GM12878 (cell line): ENCODE measurements at regions not wholly inside any gene's neighbourhood (a gene's known extent, or its start where the extent isn't known, plus 50 kb on each side); places are given as distances from the start of the nearest gene placed in this dataset.

Experiments
- ATAC-seq: fragments of 200-7000 bp; cut with Tn5 transposase; 3 replicates; pipeline ENCODE4 v1.9.1; 2020; ENCODE audit warnings: mild to moderate bottlenecking, moderate library complexity
- BruUV-seq: library from RNA; stranded (reverse); fragments of 400-500 nt; replicated peaks from 2 replicates; lab custom pipeline; 2021; lab: Mats Ljungman, UMichigan
- CTCF ChIA-PET: fragments of 300-600 bp; sonication (Branson Sonifier 250); formaldehyde crosslinking; extraction: SDS; loops from one replicate; lab custom pipeline; 2021; ENCODE audit warnings: inconsistent platforms; lab: Yijun Ruan, JAX
- POLR2A ChIA-PET: fragments of 350-600 bp; formaldehyde crosslinking; extraction: SDS; loops from one replicate; lab custom pipeline; 2021; ENCODE audit warnings: inconsistent platforms; lab: Charles Lee
- RAD21 ChIA-PET: fragments of 300-600 bp; sonication (Branson Sonifier 250); formaldehyde crosslinking; loops from one replicate; lab custom pipeline; 2023; ENCODE audit warnings: antibody characterized with exemption; ENCODE audit not compliant: unreplicated experiment; lab: Charles Lee
- SMC1A ChIA-PET: fragments of 300-600 bp; sonication (Branson Sonifier 250); formaldehyde crosslinking; loops from one replicate; lab custom pipeline; 2023; ENCODE audit not compliant: unreplicated experiment, uncharacterized antibody; lab: Charles Lee
- DNase-seq: peaks from one replicate; pipeline ENCODE4 v3.0.0-alpha.2; 2011; ENCODE audit warnings: low read depth, low spot score
- FAIRE-seq: peaks from 3 replicates; lab custom pipeline; 2011; peaks lifted over from hg19 to GRCh38; lab: Jason Lieb, UNC
- H2AFZ ChIP-seq: 2 replicates; pipeline ENCODE4 v1.6.0; 2011; ENCODE audit warnings: low read depth, low read length, control low read depth; ENCODE audit not compliant: control insufficient read depth
- H3K27ac ChIP-seq: 2 replicates; pipeline ENCODE4 v1.5.1; 2011; ENCODE audit warnings: control low read depth; ENCODE audit not compliant: control insufficient read depth, insufficient read depth
- H3K27me3 ChIP-seq, 2 experiments: replicated peaks in 1 of 2; 2 replicates each; pipeline versions ENCODE4 v1.6.0 to v1.6.1; 2011; ENCODE audit warnings: low read length in 1 of 2; ENCODE audit not compliant: control insufficient read depth in 2 of 2, insufficient read depth in 2 of 2
- H3K36me3 ChIP-seq, 2 experiments: 2 replicates each; pipeline ENCODE4 v1.5.1; 2011; ENCODE audit warnings: low read length in 1 of 2; ENCODE audit not compliant: control insufficient read depth in 2 of 2, insufficient read depth in 2 of 2
- H3K4me1 ChIP-seq: 2 replicates; pipeline ENCODE4 v1.6.1; 2011; ENCODE audit warnings: mild to moderate bottlenecking, low read length, moderate library complexity, mixed read lengths; ENCODE audit not compliant: control insufficient read depth, insufficient read depth
- H3K4me2 ChIP-seq: 2 replicates; pipeline ENCODE4 v1.6.0; 2011; ENCODE audit warnings: control low read depth; ENCODE audit not compliant: control insufficient read depth, insufficient read depth
- H3K4me3 ChIP-seq: fragments of 200-600 bp; sonication (generic); 2 replicates; pipeline ENCODE4 v1.5.1; 2016
- H3K79me2 ChIP-seq: 2 replicates; pipeline ENCODE4 v1.6.0; 2011; ENCODE audit warnings: low read length; ENCODE audit not compliant: control insufficient read depth, insufficient read depth
- H3K9ac ChIP-seq: 2 replicates; pipeline ENCODE4 v1.8.0; 2011; ENCODE audit warnings: low read length, control low read depth, mixed read lengths; ENCODE audit not compliant: control insufficient read depth, insufficient read depth
- H3K9me3 ChIP-seq: replicated peaks from 3 replicates; pipeline ENCODE4 v1.5.1; 2011; ENCODE audit warnings: mild to moderate bottlenecking, low read length; ENCODE audit not compliant: control insufficient read depth, insufficient read depth
- H4K20me1 ChIP-seq: 2 replicates; pipeline ENCODE4 v1.6.0; 2011; ENCODE audit not compliant: control insufficient read depth, insufficient read depth
- ATF7 ChIP-seq: fragments of 450-650 bp; IDR thresholded peaks from 2 replicates; pipeline ENCODE4 v1.6.1; 2016; ENCODE audit warnings: low read depth, mild to moderate bottlenecking
- CBX3 ChIP-seq: fragments of 200-600 bp; sonication (generic); IDR thresholded peaks from 2 replicates; pipeline ENCODE4 v1.6.1; 2016; ENCODE audit warnings: low read depth, borderline replicate concordance
- CHD2 ChIP-seq: IDR thresholded peaks from 2 replicates; pipeline ENCODE4 v1.6.1; 2011; ENCODE audit warnings: low read depth, low read length, improper control_type of control experiment, borderline replicate concordance
- EP300 ChIP-seq, 2 experiments: fragments of 150-350 bp in 1 of 2; IDR thresholded peaks; 2 replicates each; pipeline ENCODE4 v1.6.1; 2011 to 2012; ENCODE audit warnings: low read depth in 2 of 2, low read length in 2 of 2, borderline replicate concordance in 1 of 2, improper control_type of control experiment in 1 of 2, inconsistent platforms in 1 of 2; ENCODE audit not compliant: control insufficient read depth in 1 of 2
- GABPA ChIP-seq: IDR thresholded peaks from 2 replicates; pipeline ENCODE4 v1.6.1; 2014; ENCODE audit warnings: antibody characterized with exemption, low read depth, mild to moderate bottlenecking, inconsistent platforms
- IKZF2 ChIP-seq, 2 experiments: fragments of 450-650 bp; IDR thresholded peaks; 2 replicates each; pipeline ENCODE4 v1.6.1; 2017; ENCODE audit warnings: mild to moderate bottlenecking in 2 of 2, moderate library complexity in 2 of 2
- MTA3 ChIP-seq: IDR thresholded peaks from 2 replicates; pipeline ENCODE4 v1.6.1; 2012; ENCODE audit warnings: low read length, inconsistent platforms, borderline replicate concordance
- NBN ChIP-seq: fragments of 450-650 bp; IDR thresholded peaks from 2 replicates; pipeline ENCODE4 v1.6.1; 2016
- NR2C2 ChIP-seq: IDR thresholded peaks from 2 replicates; pipeline ENCODE4 v1.6.1; 2011; ENCODE audit warnings: borderline replicate concordance, low read depth; ENCODE audit not compliant: control insufficient read depth, insufficient read length
- POLR2AphosphoS2 ChIP-seq: IDR thresholded peaks from 2 replicates; pipeline ENCODE4 v1.6.1; 2011; ENCODE audit warnings: low read depth, mild to moderate bottlenecking, low read length, improper control_type of control experiment, moderate library complexity
- POU2F2 ChIP-seq: IDR thresholded peaks from 3 replicates; pipeline ENCODE4 v1.6.1; 2011; ENCODE audit warnings: low read depth, mild to moderate bottlenecking, low read length, borderline replicate concordance
- RUNX3 ChIP-seq: IDR thresholded peaks from 2 replicates; pipeline ENCODE4 v1.6.1; 2012; ENCODE audit warnings: low read length, inconsistent platforms
- TARDBP ChIP-seq: IDR thresholded peaks from 2 replicates; pipeline ENCODE4 v1.6.1; 2016; ENCODE audit warnings: borderline replicate concordance
- ZNF217 ChIP-seq: fragments of 450-650 bp; IDR thresholded peaks from 2 replicates; pipeline ENCODE4 v1.6.1; 2017; ENCODE audit warnings: antibody characterized with exemption, mild to moderate bottlenecking
- ZZZ3 ChIP-seq: IDR thresholded peaks from 2 replicates; pipeline ENCODE4 v1.6.1; 2011; ENCODE audit warnings: low read depth; ENCODE audit not compliant: control insufficient read depth, insufficient read length
- WGBS: methylation state at CpG from one replicate; pipeline ENCODE4 v1.1.6; 2016; ENCODE audit warnings: low lambda C conversion rate; ENCODE audit not compliant: insufficient replicate concordance, insufficient coverage; ENCODE audit errors: missing lambda C conversion rate; 5-methylcytosine and 5-hydroxymethylcytosine counted together
- in situ Hi-C: fragments of 300-500 bp; cut with MboI; formaldehyde crosslinking; loops from 9 replicates; pipeline ENCODE4 v1.14.3; 2018; ENCODE audit warnings: mixed read lengths
- intact Hi-C: fragments of 100-400 bp; cut with micrococcal nuclease; formaldehyde crosslinking; loops from one replicate; pipeline ENCODE4 v1.14.2; 2022; ENCODE audit not compliant: unreplicated experiment
- TF ChIP-seq, protein P1 (sequence below): fragments of 450-650 bp; IDR thresholded peaks from 2 replicates; pipeline ENCODE4 v1.6.1; 2017; ENCODE audit warnings: mild to moderate bottlenecking, moderate library complexity
- TF ChIP-seq, protein P2 (sequence below): fragments of 450-650 bp; IDR thresholded peaks from 2 replicates; pipeline ENCODE4 v1.6.1; 2017; ENCODE audit warnings: mild to moderate bottlenecking, low read depth, inconsistent platforms; ENCODE audit not compliant: poor library complexity, severe bottlenecking

DNA sequence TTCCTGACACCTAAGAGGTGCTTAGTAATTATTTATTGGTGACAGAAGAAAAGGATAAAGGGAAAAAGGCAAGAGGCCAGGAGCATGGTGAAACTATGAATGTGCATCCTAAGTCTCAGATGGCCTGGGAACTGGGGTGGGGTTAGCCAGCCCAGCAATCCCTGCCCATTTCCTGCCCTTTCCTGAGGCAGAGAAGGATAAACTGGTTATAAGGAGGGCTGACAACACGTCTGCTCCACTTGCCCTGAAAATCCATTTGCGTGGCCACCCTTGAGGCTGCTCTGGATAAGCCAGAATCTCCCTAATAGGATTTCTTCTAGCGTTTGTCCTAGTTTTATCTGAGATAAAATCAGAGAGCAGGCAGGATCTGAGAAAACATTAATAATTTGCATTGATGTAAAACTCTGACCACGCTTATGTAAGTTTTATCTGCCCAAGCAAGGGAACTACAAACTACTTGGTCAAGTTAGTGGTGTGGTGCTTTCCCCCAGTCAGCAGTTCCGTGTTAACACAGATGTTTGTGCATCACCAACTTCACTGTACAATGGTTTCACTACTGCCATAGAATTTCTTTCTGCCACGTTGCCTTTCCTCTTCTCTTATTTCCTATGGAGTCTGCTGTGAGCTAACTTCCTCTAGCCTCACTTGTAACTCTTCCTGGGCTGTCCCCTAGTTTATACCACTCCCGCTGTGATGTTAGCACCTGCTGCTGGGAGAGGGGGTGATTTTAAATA lies 392.7 kb downstream of the RPS29 start:
- no peak overlapping the region for H3K9ac ChIP-seq
- H3K79me2 ChIP-seq, result no peaks in the 10 kb centered on the region
- H4K20me1 ChIP-seq, result no peaks in the 10 kb centered on the region
- peak; percentile 97 for ATAC-seq
- in situ Hi-C loops, result no loop called here
- H2AFZ ChIP-seq, result no peak overlapping the region
- ChIA-PET RAD21 (no interaction called here), CTCF (no interaction called here), SMC1A (no interaction called here), POLR2A (no interaction called here)
- WGBS, result 15% methylated on average over 7 of the region's 7 CpGs
- intact Hi-C loops, result no loop called here
- H3K4me2 ChIP-seq, result peak overlapping the region; percentile 9; the same call in 1 of the 2 replicates
- H3K4me1 ChIP-seq, result peaks cover 4% of the 10 kb centered on the region; the same call in 1 of the 2 replicates
- H3K9me3 ChIP-seq, result no peaks in the 10 kb centered on the region
- H3K4me3 ChIP-seq, result no peak overlapping the region
- H3K27ac ChIP-seq, result no peak overlapping the region
- H3K27me3 ChIP-seq, result no peaks in the 10 kb centered on the region
- no peak for FAIRE-seq
- no peaks in the 10 kb centered on the region for H3K36me3 ChIP-seq
- no TSS peak for BruUV-seq
- peak; percentile 30 for DNase-seq
- TF ChIP-seq ZNF217, result 0 out of 2 replicates have a peak, but pooled peaks have one; percentile 27
- peak; percentile 57; the same call in 1 of the 3 replicates for TF ChIP-seq POU2F2
- TF ChIP-seq, protein P1, sequence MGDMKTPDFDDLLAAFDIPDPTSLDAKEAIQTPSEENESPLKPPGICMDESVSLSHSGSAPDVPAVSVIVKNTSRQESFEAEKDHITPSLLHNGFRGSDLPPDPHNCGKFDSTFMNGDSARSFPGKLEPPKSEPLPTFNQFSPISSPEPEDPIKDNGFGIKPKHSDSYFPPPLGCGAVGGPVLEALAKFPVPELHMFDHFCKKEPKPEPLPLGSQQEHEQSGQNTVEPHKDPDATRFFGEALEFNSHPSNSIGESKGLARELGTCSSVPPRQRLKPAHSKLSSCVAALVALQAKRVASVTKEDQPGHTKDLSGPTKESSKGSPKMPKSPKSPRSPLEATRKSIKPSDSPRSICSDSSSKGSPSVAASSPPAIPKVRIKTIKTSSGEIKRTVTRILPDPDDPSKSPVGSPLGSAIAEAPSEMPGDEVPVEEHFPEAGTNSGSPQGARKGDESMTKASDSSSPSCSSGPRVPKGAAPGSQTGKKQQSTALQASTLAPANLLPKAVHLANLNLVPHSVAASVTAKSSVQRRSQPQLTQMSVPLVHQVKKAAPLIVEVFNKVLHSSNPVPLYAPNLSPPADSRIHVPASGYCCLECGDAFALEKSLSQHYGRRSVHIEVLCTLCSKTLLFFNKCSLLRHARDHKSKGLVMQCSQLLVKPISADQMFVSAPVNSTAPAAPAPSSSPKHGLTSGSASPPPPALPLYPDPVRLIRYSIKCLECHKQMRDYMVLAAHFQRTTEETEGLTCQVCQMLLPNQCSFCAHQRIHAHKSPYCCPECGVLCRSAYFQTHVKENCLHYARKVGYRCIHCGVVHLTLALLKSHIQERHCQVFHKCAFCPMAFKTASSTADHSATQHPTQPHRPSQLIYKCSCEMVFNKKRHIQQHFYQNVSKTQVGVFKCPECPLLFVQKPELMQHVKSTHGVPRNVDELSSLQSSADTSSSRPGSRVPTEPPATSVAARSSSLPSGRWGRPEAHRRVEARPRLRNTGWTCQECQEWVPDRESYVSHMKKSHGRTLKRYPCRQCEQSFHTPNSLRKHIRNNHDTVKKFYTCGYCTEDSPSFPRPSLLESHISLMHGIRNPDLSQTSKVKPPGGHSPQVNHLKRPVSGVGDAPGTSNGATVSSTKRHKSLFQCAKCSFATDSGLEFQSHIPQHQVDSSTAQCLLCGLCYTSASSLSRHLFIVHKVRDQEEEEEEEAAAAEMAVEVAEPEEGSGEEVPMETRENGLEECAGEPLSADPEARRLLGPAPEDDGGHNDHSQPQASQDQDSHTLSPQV, result peak; percentile 72; the same call in 1 of the 2 replicates
- peak; percentile 40; the same call in 1 of the 2 replicates for TF ChIP-seq ATF7
- no peak for TF ChIP-seq NR2C2
- no peak for TF ChIP-seq MTA3
- TF ChIP-seq EP300 (IDR thresholded peaks at IDR 0.05; ENCODE audit: borderline replicate concordance in 1 of 2, control insufficient read depth in 1 of 2, low read depth in 2 of 2, low read length in 2 of 2), result peak; percentile 69 to 81; a peak in 2 of 4 replicates
- peak; percentile 66 to 74 for TF ChIP-seq IKZF2 (IDR thresholded peaks at IDR 0.05)
- peak; percentile 69 for TF ChIP-seq RUNX3
- TF ChIP-seq POLR2AphosphoS2, result no peak
- TF ChIP-seq, protein P2, sequence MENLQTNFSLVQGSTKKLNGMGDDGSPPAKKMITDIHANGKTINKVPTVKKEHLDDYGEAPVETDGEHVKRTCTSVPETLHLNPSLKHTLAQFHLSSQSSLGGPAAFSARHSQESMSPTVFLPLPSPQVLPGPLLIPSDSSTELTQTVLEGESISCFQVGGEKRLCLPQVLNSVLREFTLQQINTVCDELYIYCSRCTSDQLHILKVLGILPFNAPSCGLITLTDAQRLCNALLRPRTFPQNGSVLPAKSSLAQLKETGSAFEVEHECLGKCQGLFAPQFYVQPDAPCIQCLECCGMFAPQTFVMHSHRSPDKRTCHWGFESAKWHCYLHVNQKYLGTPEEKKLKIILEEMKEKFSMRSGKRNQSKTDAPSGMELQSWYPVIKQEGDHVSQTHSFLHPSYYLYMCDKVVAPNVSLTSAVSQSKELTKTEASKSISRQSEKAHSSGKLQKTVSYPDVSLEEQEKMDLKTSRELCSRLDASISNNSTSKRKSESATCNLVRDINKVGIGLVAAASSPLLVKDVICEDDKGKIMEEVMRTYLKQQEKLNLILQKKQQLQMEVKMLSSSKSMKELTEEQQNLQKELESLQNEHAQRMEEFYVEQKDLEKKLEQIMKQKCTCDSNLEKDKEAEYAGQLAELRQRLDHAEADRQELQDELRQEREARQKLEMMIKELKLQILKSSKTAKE, result no peak
- TF ChIP-seq CBX3, result no peak
- TF ChIP-seq ZZZ3, result no peak
- TF ChIP-seq CHD2, result peak; percentile 21; the same call in 1 of the 2 replicates
- no peak for TF ChIP-seq TARDBP
- TF ChIP-seq GABPA, result no peak
- TF ChIP-seq NBN, result 0 out of 2 replicates have a peak, but pooled peaks have one; percentile 30
